KMS-11 (cell line): ENCODE measurements at regions not wholly inside any gene's neighbourhood (a gene's known extent, or its start where the extent isn't known, plus 50 kb on each side); places are given as distances from the start of the nearest gene placed in this dataset.

Experiments
- H2AFZ ChIP-seq: fragments of 200-600 bp; sonication (generic); 2 replicates; pipeline ENCODE4 v1.6.1; 2016; ENCODE audit warnings: antibody characterized with exemption, mixed run types, low read depth
- H3K27ac ChIP-seq: fragments of 200-600 bp; sonication (generic); 2 replicates; pipeline ENCODE4 v1.6.1; 2016; ENCODE audit warnings: mild to moderate bottlenecking, mixed run types
- H3K27me3 ChIP-seq: fragments of 200-600 bp; sonication (generic); 2 replicates; pipeline ENCODE4 v1.6.1; 2017; ENCODE audit warnings: mild to moderate bottlenecking, low read depth, mixed run types, moderate library complexity; ENCODE audit not compliant: insufficient read depth
- H3K36me3 ChIP-seq: fragments of 200-600 bp; sonication (generic); 2 replicates; pipeline ENCODE4 v1.6.1; 2017; ENCODE audit warnings: mild to moderate bottlenecking, mixed run types; ENCODE audit not compliant: insufficient read depth
- H3K4me1 ChIP-seq: fragments of 200-600 bp; sonication (generic); 2 replicates; pipeline ENCODE4 v1.6.1; 2016; ENCODE audit warnings: mild to moderate bottlenecking, low read depth, mixed run types; ENCODE audit not compliant: poor library complexity, severe bottlenecking
- H3K4me2 ChIP-seq: fragments of 200-600 bp; sonication (generic); 2 replicates; pipeline ENCODE4 v1.7.0; 2016; ENCODE audit warnings: mild to moderate bottlenecking, mixed run types
- H3K4me3 ChIP-seq: fragments of 200-600 bp; sonication (generic); IDR thresholded peaks from 2 replicates; pipeline ENCODE4 v1.6.1; 2017; ENCODE audit warnings: low read depth, low read length, mixed read lengths; ENCODE audit not compliant: insufficient read depth
- H3K79me2 ChIP-seq: fragments of 200-600 bp; sonication (generic); 2 replicates; pipeline ENCODE4 v1.6.1; 2016; ENCODE audit warnings: low read depth, mixed run types; ENCODE audit not compliant: insufficient read depth
- H3K9ac ChIP-seq: fragments of 200-600 bp; sonication (generic); 2 replicates; pipeline ENCODE4 v1.6.1; 2016; ENCODE audit warnings: mild to moderate bottlenecking, mixed run types
- H4K20me1 ChIP-seq: fragments of 200-600 bp; sonication (generic); 2 replicates; pipeline ENCODE4 v1.6.1; 2016; ENCODE audit warnings: mild to moderate bottlenecking, mixed run types; ENCODE audit not compliant: insufficient read depth
- TF ChIP-seq, protein P1 (sequence below): fragments of 200-600 bp; sonication (generic); conservative IDR thresholded peaks from 2 replicates; pipeline ENCODE4 v1.6.1; 2017; ENCODE audit warnings: low read depth, mild to moderate bottlenecking, antibody characterized with exemption, low read length, moderate library complexity, mixed read lengths

DNA sequence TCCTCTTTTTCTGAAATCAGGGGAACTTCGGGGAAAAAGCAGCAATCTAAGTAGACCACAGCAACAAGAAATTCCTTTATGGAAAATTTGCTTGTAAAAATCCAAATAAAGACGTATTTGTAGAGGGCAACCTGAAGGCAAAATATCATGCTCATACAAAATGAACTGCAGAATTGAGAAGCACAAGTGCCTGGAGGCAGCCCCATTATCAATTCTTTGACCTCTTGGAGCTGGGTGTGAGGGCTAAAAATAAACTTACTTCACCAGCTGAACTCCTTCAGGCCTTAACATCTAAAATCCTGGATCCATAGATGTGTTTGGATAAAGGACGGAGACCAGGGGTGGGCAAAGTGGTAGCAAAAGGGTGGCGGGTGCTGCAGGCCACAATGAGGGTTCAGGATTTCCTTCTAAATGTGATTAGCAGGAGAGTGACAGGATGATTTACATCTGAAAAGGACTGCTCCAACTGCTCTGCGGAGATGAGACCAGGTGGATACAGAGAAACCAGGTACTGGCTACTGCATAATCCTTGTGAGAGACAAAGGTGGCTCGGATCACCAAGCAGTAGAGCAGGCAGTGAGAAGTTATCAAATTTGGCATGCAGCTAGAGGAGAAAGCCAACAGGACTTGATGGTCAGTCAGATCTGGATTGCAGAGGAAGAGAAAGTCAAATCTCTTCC lies 81.7 kb upstream of the TJP1 start:
- H3K27me3 ChIP-seq = no peaks in the 10 kb centered on the region
- H4K20me1 ChIP-seq = no peaks in the 10 kb centered on the region
- no peak overlapping the region for H3K4me3 ChIP-seq
- no peaks in the 10 kb centered on the region for H3K4me1 ChIP-seq
- no peak overlapping the region for H3K9ac ChIP-seq
- TF ChIP-seq, protein P1, sequence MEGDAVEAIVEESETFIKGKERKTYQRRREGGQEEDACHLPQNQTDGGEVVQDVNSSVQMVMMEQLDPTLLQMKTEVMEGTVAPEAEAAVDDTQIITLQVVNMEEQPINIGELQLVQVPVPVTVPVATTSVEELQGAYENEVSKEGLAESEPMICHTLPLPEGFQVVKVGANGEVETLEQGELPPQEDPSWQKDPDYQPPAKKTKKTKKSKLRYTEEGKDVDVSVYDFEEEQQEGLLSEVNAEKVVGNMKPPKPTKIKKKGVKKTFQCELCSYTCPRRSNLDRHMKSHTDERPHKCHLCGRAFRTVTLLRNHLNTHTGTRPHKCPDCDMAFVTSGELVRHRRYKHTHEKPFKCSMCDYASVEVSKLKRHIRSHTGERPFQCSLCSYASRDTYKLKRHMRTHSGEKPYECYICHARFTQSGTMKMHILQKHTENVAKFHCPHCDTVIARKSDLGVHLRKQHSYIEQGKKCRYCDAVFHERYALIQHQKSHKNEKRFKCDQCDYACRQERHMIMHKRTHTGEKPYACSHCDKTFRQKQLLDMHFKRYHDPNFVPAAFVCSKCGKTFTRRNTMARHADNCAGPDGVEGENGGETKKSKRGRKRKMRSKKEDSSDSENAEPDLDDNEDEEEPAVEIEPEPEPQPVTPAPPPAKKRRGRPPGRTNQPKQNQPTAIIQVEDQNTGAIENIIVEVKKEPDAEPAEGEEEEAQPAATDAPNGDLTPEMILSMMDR = no peak
- no peaks in the 10 kb centered on the region for H3K36me3 ChIP-seq
- H2AFZ ChIP-seq = no peak overlapping the region
- H3K79me2 ChIP-seq = no peaks in the 10 kb centered on the region
- no peak overlapping the region for H3K27ac ChIP-seq
- H3K4me2 ChIP-seq = no peak overlapping the region

DNA sequence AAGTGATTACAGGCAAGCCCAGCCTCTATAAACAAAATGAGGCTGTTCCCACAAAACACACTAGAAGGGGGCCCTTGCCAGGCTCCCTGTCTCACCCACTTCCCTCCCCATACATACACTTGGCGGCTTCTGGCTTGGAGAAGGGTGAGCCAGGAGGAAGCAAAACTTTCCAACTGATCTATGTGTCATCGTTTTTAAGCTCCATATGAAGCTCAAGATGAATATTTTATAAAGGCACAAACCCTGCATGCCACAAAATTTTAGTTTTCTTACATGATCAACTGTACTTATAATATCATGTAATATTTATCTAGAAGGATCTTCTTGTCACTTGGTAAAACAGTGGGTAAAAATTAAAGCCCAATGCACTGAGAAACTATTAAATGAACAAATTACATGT lies 80.8 kb upstream of the TJP1 start:
- Histone ChIP-seq H3K36me3 (no peaks in the 10 kb centered on the region), H3K27me3 (no peaks in the 10 kb centered on the region), H3K79me2 (no peaks in the 10 kb centered on the region), H2AFZ (no peak overlapping the region), H3K9ac (no peak overlapping the region), H3K4me2 (no peak overlapping the region), H3K4me3 (no peak overlapping the region), H3K4me1 (no peaks in the 10 kb centered on the region), H4K20me1 (no peaks in the 10 kb centered on the region), H3K27ac (no peak overlapping the region)
- TF ChIP-seq, protein P1 = no peak

DNA sequence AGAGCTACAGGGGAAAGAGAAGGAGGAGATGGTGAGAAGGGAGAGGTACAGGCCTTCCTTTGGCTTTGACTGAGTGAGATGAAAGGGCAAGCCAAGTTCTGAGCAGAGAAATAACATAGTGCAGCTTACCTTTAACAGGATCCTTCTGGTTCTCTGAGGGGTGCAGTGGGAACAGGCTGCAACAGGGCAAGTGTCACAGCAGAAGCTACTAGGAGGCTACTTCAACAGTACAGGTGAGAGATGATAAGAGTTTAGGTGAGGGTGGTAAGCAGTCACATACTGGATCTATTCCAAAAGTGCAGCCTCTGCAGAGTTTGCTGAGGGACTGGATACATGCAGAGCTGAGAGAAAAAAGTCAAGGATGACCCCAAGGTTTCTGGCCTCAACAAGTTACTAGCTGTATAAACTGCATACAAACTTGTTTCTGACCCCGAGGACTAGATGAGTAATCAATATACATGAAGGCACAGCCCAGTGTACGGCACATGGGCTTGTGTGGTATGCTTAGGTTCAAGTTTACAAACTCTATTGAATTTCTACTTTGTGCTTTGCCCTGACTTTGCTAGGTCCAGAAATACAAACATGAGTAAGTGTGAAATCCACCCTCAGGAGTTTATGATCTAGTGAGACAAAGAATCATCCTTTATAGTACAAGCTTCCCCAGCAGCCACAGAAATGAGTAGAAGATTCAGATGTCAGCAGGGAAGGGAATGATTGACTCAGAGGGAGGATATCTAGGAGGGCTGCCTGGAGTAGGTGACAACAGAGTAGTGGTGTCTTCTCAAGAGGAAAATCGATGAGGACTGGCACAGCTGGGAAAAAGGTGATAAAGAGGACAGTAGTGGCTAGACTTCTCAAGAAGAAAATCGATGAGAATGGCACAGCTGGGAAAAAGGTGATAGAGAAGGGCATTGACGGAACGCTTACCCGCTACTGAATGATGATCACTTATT lies 78.2 kb upstream of the TJP1 start:
- H2AFZ ChIP-seq = no peak overlapping the region

DNA sequence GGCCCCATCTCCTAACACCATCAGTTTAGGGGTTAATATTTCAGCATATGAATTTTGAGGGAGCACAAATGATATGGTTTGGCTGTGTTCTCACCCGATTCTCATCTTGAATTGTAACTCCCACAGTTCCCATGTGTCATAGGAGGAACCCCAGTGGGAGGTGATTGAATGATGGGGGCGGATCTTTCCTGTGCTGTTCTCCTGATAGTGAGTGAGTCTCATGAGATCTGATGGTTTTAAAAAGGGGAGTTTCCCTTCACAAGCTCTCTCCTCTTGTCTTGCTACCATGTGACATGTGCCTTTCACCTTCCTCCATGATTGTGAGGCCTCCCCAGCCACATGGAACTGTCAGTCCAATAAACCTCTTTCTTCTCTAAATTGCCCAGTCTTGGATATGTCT lies 73.8 kb upstream of the TJP1 start:
- H3K9ac ChIP-seq = no peak overlapping the region
- no peaks in the 10 kb centered on the region for H3K4me1 ChIP-seq
- H3K27me3 ChIP-seq = no peaks in the 10 kb centered on the region
- H3K36me3 ChIP-seq = no peaks in the 10 kb centered on the region
- no peak overlapping the region for H3K4me2 ChIP-seq
- H3K79me2 ChIP-seq = no peaks in the 10 kb centered on the region
- no peak overlapping the region for H2AFZ ChIP-seq
- no peaks in the 10 kb centered on the region for H4K20me1 ChIP-seq
- H3K27ac ChIP-seq = no peak overlapping the region
- no peak overlapping the region for H3K4me3 ChIP-seq
- TF ChIP-seq, protein P1 = no peak

More for the DNA sequence above, 78.2 kb upstream of the TJP1 start:
- Histone ChIP-seq H3K4me2 (no peak overlapping the region), H3K4me1 (no peaks in the 10 kb centered on the region), H3K27me3 (no peaks in the 10 kb centered on the region), H3K36me3 (no peaks in the 10 kb centered on the region), H3K9ac (no peak overlapping the region), H3K27ac (no peak overlapping the region), H3K4me3 (no peak overlapping the region), H3K79me2 (no peaks in the 10 kb centered on the region), H4K20me1 (no peaks in the 10 kb centered on the region)
- TF ChIP-seq, protein P1 = no peak
